Activated T-cell treated with anti-CD3 and anti-CD28 coated beads for 4 hours (primary cell): ENCODE measurements at regions not wholly inside any gene's neighbourhood (a gene's known extent, or its start where the extent isn't known, plus 50 kb on each side); places are given as distances from the start of the nearest gene placed in this dataset.
"Not testable (repeated sequence)": the region's sequence is repeated elsewhere in the genome, so short reads cannot be mapped to it uniquely, and the experiment has no call there.

Experiments
- DNase-seq: peaks from one replicate; pipeline ENCODE4 v3.0.0-alpha.2; 2020

DNA sequence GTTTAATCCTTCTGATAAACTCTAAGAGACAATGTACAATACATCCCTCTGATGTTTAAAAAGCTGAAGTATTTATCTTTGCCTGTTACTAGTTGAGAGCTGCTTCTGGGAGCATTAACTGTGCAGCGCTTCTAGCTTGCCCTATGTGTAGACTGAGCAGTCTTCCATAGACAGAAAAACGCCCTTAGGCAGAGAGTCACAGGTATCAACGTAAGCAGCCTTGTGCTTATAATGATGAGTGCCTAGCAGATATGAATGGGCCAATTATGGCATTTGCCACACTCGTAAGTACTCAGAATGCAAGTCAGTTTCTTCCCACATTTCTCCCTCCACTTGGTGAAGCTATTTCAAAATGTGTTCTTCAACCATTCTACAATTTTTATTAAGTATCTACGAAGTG, 731.1 kb upstream of the SLC8A1 start:
- no peak for DNase-seq

DNA sequence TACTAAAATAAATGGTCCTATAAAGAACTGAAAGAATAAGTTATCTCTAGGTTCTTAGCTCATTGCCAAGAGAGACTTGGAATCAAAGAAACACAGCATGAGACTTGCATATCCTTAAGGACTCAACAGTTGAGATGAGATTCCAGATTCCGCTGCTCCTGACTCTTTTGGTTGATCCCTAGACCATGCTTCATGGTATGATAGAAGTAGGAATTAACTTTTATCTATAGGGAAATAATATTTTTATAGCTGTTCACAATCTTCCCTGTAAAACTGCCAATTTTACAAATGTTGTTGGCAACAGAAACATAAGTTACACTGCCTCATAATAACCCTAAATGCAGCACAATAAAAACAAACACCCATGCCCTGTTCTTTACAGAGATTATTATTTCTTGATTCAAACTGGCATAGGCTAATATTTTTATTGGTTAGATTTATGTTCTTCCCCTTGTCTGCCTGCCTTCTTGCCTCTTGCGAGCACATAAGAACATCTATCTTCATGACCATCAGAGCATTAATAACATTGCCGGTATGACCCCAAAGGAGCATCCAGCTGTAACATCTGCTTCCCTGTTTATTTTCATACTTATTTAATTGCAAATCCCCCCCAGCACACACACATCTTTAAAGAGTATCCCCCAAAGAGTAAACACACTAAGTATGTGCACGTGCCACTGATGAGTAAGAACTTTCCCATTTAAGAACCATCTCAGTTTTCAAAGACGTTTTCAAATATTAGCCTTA, 735.7 kb upstream of the SLC8A1 start:
- no peak for DNase-seq

DNA sequence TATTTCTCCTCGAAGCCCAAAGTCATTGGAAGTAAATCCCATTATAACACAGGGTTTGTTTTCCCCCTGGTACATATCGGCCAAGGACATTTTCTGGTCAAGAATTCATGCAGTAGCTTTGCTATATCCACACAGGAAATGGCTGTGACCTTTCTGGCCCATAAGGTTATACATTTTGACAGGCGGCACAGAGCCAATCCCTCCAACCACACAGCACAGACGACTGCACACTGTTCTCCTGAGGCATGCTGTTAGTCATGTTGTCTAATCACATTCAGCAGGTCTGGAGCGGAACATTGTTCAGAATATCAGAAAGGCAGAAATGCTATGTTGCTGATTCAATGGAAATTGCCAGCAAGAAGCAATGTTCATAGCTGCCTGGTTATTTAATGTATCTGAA, 742.3 kb upstream of the SLC8A1 start:
- no peak for DNase-seq

DNA sequence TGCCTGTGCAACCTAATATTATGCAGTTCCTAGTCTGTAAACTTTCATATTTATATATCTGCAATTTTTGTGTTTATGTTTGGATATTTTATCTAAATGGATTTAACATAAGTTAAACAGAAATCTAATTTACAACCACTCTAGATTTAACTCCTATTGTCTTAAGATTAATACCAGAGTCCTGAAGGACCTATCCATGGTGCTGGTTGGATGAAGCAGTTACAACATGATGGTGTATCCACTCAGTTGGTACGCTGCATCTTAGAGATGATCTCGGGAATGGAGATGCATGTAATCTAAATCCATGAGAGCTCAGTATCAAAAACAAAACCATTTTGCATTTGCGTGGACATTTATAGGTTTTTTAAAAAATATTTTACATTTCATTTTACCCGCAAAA, 745.9 kb upstream of the SLC8A1 start:
- no peak for DNase-seq

DNA sequence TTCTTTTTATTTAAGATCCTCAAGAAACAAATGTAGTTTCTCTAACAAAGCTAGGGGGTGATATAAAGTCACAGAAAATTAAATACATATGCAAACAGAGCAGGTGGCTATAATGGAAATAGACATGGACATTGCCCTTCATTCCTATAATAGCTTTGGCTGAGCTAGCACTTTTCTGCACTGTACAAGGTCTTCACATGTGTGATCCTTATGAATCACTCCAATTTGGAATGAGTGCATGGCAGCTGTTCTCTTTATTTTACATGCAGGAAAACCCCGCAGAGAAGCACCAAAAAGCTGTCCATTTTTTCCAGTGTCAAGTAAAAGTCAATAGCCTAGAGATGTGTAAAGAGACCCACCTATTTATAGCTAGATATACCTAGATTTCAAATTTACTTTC, 747.4 kb upstream of the SLC8A1 start:
- no peak for DNase-seq

DNA sequence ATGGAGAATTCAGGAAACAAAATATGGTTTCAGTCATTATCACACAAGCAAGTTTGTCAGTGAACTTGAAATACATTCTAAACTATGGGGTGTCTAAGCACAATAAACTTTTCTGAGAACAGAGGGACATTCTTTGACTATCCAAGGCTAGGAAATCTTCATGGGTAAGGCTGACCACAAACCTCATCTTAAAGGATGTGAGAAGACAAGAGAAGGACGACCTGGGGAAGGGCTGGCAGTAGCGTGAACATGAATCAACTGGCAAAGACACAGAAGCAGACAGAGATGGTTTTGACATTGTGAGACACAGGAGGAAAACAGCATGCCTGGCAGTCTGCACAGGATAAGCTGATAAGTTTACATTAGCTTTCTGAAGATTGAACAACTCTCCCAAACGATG, 752.4 kb upstream of the SLC8A1 start:
- no peak for DNase-seq

DNA sequence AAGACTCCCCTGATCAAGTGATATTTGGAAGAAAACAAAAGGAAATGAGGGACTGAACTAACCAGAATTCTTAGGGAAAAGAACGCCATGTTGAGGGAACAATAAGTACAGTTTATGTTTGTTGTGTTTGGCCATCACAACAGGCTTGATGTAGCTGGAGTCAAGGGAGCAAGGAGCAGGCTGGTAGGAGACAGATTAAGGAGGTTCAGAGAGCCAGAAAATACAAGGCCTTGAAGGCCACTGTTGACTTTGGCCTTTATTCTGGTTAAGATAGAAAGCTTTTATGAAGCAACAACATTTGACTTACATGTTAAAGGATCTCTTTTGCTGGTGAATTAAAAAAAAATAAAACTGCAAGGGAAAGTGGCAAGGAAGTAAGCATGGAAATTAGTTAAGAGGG, 754.1 kb upstream of the SLC8A1 start:
- DNase-seq: no peak

DNA sequence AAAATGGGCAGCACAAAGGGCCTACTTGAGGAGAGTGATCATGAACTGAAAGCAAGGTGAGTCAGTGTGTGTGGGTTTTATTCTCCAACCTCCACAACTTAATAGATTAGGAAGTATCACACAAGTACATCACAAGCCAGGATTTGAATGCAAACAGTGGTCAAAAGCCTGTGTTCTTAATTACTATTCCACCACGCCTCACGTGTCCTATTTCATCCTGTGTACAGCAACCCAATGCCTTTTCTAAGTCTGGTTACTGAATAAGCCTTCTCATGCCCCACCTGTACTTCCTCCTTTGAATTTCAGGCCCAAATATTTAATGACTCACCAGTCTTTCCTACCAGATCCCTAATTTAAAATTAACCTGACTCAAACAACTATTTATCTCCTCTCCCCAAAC, 755.7 kb upstream of the SLC8A1 start:
- no peak for DNase-seq

DNA sequence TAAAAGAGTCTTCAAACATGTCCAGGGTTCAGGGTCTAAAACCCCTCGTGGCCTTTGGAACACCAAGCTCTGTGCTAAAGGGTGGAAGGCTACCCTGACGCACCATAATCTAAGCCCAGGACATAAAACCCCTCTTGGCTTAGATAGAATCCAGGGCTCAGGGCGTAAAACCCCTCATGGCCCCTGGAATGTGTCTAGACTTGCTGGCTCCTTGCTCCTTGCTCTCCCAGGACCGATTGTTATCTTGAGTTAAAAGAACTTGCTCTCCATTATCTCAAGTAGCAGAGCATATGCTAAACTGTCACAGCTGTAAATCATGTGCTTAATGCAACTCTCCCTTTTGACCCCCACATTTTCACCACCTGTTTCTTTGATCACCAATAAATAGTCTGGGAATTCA, 758.1 kb upstream of the SLC8A1 start:
- DNase-seq: not testable (repeated sequence)

DNA sequence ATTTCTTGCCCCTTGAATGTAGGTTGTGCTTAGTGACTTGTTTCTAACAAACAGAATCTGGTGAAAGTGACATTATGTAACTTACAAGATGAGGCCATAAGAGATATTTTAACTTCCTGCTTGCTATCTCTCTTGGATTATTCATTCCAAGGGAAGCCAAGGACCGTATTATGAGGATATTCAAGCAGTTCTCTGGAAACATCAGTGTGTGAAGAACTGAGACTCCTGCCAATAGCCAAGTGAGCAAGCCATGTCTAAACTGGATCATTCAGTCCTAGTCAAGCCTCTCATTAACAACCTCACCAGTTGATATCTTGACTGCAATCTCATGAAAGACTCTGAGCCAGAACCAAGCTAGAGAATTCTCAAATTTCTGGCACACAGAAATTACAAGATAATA, 765.1 kb upstream of the SLC8A1 start:
- DNase-seq: no peak

DNA sequence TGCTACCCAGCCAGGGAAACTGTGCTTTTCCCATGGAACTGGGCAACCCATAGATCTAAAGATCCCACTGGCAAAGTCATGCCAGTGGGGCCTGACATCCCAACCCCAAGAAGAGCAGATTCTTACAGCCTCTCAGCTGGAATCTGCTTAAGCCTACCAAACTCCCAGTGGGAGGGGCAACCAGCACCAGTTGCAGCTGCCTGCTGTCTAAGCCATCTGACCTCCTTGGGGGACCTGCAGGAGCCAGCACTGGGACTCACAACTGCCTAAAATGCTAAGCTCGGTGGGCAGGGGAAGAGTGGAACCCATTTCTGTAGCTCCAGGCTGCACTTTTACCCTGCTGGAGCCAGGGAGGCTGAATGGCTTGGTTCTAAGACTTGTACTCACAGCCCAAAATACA, 770.7 kb upstream of the SLC8A1 start:
- no peak for DNase-seq

DNA sequence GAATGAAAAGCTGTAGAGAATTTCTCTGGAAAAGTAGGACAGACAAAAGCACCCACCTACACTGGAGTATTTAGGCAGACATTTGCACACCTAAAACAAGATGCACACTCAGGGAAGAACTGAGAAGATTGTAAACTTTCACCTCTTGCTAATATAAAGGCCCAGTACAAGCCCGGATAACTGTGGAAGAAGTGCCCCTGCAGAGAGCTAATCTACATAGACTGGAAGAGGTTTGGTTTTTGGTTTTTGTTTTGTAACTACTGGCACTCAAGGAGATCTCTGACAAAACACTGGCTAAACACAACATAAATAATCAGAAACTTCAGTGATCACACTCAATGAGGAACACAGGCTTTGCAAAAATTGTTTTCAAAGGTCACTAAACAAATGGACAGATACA, 782.2 kb upstream of the SLC8A1 start:
- DNase-seq: no peak

DNA sequence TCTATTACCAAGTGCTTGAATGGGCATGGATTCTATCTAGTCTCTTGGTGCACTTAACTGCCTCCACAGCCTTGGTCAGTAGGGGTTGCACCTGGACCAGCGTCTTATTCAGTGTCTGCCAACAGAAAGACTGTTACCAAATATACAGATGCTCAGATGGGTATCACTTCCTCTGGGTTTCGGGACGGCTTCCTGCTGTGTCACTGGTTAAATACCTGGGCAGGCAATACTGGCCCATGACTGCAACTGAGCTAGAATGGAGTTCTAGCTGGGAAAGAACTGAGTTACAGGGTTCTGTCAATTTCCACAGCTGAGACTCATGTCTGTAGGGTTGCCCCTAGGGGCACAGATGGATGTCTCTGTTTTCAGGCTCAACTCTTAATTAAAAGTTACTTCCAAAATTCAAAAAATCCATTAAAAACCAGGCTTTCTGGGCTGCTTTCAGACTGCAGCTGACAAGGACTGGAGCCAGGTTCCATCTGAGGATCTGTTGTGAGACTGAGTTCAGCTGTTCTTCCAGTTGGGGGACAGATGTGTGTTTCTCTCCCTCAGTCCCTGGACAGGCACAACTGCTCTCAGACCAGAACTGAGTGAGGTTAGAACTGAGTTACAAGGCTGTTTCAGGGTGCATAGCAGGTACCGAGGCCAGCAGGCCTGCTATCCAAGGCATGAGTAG, 789.6 kb upstream of the SLC8A1 start:
- DNase-seq: no peak

DNA sequence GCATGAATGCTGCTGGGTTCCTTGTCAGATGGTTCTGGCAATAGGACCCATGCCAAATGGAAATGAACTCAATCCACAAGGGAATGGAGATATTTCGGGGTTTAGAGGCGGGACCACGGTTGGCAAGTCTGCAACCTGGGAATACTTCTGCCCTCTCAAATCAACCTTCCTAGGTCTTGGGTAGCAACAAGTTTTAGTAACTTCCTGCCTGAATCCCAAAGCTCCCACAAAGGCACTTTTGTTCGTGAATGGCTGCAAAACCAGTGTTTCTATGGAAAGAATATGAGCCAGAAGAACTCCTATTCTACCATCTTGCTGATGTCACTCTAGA, 790.1 kb upstream of the SLC8A1 start:
- no peak for DNase-seq

DNA sequence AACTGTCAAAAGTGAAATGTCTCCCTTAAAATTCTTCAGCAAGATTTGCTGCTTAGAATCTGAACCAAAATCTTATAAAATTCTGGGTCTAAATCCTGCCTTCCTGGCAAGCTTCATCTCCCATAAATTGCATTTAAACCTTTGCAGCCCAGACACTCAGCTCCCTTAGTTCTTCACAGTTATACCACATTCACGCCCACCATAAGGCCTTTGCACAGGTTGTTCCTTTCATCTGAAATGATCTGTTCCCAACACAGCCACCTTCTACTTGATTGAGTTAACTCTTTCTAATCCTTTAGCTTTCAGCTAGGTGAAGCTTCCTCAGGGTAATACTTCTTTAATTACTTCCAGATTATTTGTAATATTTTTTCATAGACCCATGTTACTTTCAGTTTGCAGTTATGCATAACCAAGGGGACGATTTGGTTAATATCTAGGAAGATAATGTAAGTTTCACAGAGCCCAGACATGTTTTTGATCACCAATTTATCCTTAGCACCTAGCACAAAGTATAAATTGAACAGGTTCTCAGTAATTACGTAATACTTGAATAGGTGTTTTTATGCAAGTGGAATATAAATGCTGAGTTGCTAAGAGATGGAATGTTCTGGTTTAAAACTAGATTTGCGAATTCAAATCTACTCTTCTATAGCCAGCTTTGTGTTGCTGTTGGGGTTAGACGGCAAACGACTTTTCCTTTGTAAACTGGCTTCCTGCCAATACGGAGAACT, 779.7 kb upstream of the PKDCC start:
- DNase-seq: no peak

DNA sequence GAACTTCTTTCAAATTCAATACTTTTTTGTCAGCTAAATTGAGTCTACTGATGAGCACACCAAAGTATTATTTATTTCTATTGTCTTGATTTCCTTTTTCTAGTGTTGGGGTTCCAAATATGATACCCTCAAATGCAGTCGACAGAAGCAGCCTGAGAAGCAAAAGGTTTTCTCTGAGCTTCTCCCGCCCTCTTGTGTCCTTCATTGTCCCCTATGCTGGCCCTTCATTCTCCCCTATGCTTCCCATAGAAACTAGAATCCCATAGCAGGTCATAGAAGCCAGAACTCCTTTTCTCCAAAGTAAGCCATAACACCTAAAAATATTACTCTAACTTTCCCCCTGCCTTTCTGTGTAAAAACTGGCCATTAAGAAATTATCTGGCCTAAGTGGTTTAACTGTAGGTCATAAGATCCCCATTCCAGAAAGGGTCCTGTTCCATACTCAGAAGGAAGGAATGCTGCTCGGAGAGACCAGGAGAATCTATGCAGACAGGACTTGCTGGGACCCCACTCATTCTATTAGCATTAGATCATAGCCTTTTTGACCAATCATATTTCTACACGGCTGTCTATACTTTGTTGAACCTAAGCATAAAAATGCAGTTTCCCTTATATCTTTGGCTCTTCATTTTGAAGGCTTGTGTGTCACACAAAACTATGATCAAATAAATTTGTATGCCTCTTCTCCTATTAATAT, 764.6 kb upstream of the PKDCC start:
- no peak for DNase-seq

DNA sequence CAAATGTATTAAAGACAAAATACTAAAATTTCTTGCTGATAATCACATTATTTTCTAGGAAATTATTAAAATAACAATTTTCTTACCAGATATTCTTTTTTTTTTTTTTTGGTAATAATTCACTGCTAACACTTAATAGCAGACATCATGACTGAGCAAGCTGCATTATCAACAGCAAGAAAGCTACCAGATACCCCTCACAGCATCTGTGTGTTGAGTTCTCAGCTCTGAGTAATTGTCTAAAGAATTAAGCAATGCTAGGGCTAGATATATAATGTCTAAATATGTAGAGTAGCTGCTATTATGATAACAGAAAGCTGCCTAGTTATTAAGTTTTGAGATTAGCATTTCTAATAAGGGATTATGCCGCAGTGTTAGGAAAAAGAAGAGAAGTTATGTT, 754.3 kb upstream of the PKDCC start:
- DNase-seq: no peak

DNA sequence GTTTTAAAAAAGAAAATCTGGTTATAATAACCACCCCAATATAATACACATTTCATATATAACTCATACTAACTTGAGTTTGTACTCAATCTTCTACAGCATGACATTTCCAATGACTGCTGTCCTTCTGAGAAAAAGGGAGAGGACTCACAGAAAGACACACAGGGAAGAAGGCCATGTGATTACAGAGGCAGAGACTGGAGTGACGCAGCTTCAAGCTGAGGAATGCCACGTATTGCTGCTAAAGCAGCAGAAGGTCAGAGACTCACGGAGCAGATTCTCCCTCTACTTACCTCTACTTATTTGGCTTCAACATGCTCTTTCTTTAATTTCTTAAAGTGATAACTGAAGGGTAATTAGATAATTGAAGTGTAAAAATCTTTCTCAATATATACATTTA, 753.5 kb upstream of the PKDCC start:
- no peak for DNase-seq

DNA sequence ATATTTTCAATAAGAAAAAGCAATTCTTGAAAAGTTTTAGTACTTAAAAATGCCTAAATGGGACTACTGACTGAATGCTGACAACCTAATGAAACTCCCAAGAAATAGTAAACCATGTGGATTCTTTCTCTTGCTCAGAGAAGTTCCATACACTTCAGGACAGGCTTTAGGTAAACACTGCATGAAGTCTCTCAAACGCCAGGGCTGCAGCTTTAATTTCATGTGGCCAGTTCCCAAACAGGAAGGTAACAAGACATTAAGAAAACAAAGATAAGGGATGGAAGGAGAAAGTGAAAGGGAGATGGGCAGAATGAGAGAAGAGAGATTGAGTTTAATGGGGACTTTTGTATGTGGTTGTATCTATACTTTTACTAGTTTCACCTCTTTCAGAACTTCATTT, 734.7 kb upstream of the PKDCC start:
- DNase-seq: no peak

DNA sequence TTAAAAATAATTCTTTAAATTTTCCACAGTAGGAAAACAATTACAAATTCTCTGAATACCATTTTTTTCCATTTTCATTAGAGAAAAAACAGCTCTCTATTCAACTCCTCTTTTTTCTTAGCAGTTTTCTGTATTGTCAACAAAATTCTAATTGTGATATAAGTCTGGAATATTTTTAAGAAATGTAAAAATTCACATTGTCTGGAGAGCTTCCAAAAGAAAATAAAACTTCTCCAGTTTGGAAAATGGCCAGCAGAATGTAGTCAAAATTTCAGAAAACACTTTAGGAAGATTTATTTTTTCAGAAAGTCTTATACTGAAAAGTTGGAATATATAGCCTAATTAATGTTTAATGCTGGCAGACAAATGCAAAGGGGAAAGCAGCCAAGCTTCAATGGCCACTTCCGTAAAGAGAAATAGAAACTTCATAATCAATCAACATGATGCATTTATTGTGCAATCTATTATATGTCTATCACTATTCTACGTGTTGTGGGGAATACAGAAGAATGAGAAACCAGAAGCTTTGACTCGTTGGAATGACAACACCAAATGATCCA, 733.2 kb upstream of the PKDCC start:
- no peak for DNase-seq

DNA sequence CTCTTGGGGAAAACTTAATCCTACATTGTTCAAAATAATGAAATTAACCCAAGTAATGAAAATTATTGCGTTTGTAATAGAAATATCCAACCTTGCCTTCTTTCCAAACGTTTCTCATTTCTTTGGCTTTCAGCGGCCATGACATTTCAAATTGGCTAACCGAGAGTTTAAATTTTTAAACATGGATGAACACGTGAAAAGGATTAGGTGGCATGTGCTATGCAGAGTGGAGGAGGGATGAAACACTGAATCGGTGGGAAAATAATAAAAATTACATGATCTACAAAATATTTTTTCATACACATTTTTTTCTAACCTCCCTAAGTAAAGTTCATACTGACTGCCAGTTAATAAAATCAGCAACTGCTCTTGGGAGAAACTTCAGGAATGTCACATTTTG, 728.4 kb upstream of the PKDCC start:
- DNase-seq: no peak

DNA sequence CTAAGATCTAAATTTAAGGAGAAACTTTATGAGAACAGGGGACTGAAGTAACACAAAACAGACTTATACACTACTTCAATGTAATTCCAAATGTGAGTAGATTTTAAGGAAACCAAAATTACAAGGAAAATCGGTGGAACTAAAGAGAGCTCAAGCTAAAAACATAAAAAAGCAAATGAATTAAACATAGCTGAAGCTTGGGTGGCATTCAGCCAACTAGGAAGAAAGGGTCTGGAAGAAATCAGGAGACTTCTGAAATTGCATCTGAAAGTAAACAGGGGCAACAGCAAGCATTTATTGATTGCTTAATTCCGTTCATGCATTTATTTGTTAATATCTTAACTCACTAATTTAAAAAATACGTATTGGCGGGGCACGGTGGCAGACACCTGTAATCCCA, 727.3 kb upstream of the PKDCC start:
- no peak for DNase-seq

DNA sequence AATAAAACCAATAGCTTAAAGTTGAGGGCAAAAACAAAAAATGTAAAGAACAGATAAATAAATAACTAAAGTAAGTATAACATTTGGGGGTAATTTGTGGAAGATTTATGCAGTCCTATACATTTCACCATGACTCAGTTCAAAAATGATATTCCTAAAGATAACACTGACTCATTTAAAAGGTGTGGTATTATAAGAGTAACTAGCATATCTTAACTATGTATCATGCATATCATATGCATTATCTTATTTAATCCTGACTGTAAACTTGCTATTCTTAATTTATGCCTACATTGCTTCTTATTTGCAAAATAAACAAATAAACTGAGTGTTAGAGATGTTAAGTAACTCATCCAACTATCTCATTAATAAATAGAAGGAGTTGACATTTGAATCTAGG, 726.5 kb upstream of the PKDCC start:
- no peak for DNase-seq

DNA sequence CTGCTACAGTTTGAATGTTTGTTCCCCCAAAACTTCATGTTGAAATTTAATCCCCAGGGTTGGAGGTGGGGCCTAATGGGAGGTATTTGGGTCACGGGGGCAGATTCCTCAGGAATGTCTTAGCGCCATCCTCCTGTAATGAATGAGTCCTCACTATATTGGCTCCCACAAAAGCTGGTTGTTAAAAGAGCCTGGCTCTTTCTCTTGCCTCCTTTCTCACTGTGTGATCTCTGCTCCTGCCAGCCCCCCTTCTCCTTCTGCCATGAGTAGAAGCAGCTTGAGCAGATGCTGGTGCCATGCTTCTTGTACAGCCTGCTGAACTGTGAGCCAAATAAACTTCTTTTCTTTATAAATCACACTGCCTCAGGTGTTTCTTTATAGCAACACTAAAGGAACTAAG, 721.0 kb upstream of the PKDCC start:
- no peak for DNase-seq
